GM23338 (cell line): ENCODE measurements at regions not wholly inside any gene's neighbourhood (a gene's known extent, or its start where the extent isn't known, plus 50 kb on each side); places are given as distances from the start of the nearest gene placed in this dataset.

Experiments used
- ATAC-seq: fragments of 200-7000 bp; cut with Tn5 transposase; 3 replicates; pipeline ENCODE4 v1.9.1; 2020
- DNase-seq: peaks from one replicate; pipeline ENCODE4 v3.0.0-alpha.2; 2015; ENCODE audit warnings: low spot score
- H2AFZ ChIP-seq: fragments of 200-600 bp; sonication (generic); 2 replicates; pipeline ENCODE4 v1.8.0; 2016; ENCODE audit warnings: antibody characterized with exemption, mild to moderate bottlenecking, moderate library complexity
- H3F3A ChIP-seq: fragments of 200-600 bp; sonication (generic); replicated peaks from 2 replicates; pipeline ENCODE4 v1.8.0; 2017; ENCODE audit warnings: antibody characterized with exemption, mixed run types, low read depth
- H3K27ac ChIP-seq: fragments of 200-600 bp; sonication (generic); 2 replicates; pipeline ENCODE4 v1.6.1; 2016; ENCODE audit warnings: low read depth
- H3K27me3 ChIP-seq: fragments of 200-600 bp; sonication (generic); 2 replicates; pipeline ENCODE4 v1.8.0; 2016; ENCODE audit warnings: mild to moderate bottlenecking, mixed run types, moderate library complexity; ENCODE audit not compliant: insufficient read depth
- H3K36me3 ChIP-seq: fragments of 200-600 bp; sonication (generic); 2 replicates; pipeline ENCODE4 v1.8.0; 2016; ENCODE audit warnings: mild to moderate bottlenecking; ENCODE audit not compliant: insufficient read depth
- H3K4me1 ChIP-seq: fragments of 200-600 bp; sonication (generic); 2 replicates; pipeline ENCODE4 v1.8.0; 2016; ENCODE audit warnings: mild to moderate bottlenecking, moderate library complexity; ENCODE audit not compliant: insufficient read depth
- H3K4me2 ChIP-seq: fragments of 200-600 bp; sonication (generic); 2 replicates; pipeline ENCODE4 v1.7.1; 2017; ENCODE audit warnings: mixed run types
- H3K4me3 ChIP-seq: fragments of 200-600 bp; sonication (generic); 2 replicates; pipeline ENCODE4 v1.6.1; 2016; ENCODE audit warnings: mixed run types
- H3K79me2 ChIP-seq: fragments of 200-600 bp; sonication (generic); replicated peaks from 2 replicates; pipeline ENCODE4 v1.8.0; 2017; ENCODE audit warnings: mild to moderate bottlenecking; ENCODE audit not compliant: insufficient read depth
- H3K9me2 ChIP-seq: fragments of 200-600 bp; sonication (generic); 2 replicates; pipeline ENCODE4 v1.8.0; 2017; ENCODE audit not compliant: insufficient read depth
- H4K20me1 ChIP-seq: fragments of 200-600 bp; sonication (generic); replicated peaks from 2 replicates; pipeline ENCODE4 v1.8.0; 2017; ENCODE audit warnings: mild to moderate bottlenecking; ENCODE audit not compliant: insufficient read depth
- H3K27ac Mint-ChIP-seq: 2 replicates; pipeline ENCODE4 v1.8.0; 2020; ENCODE audit warnings: inconsistent platforms, mild to moderate bottlenecking, moderate library complexity, mixed read lengths
- H3K27me3 Mint-ChIP-seq: 3 replicates; pipeline ENCODE4 v1.8.0; 2022; ENCODE audit warnings: low read depth, mild to moderate bottlenecking, moderate library complexity, mixed read lengths, inconsistent platforms; ENCODE audit not compliant: insufficient read depth, poor library complexity
- H3K36me3 Mint-ChIP-seq: 3 replicates; pipeline ENCODE4 v1.8.0; 2021; ENCODE audit warnings: low read depth, mild to moderate bottlenecking, inconsistent platforms, moderate library complexity, mixed read lengths
- H3K4me1 Mint-ChIP-seq: 3 replicates; pipeline ENCODE4 v1.8.0; 2020; ENCODE audit warnings: mild to moderate bottlenecking, inconsistent platforms, mixed read lengths
- H3K4me3 Mint-ChIP-seq: 3 replicates; pipeline ENCODE4 v1.8.0; 2021; ENCODE audit warnings: moderate library complexity, mild to moderate bottlenecking, inconsistent platforms, mixed read lengths
- H3K9me3 Mint-ChIP-seq: 3 replicates; pipeline ENCODE4 v1.8.0; 2020; ENCODE audit warnings: moderate library complexity, mild to moderate bottlenecking, inconsistent platforms, mixed read lengths
- CREB1 ChIP-seq: fragments of 250-450 bp; sonication (Bioruptor Pico); IDR thresholded peaks from 2 replicates; pipeline ENCODE4 v1.5.0; 2020; ENCODE audit warnings: low read depth, mild to moderate bottlenecking, moderate library complexity
- EZH2 ChIP-seq: fragments of 200-600 bp; sonication (generic); IDR thresholded peaks from one replicate; pipeline ENCODE4 v1.8.0; 2017; ENCODE audit warnings: antibody characterized with exemption, mild to moderate bottlenecking, low read depth; ENCODE audit not compliant: unreplicated experiment
- EZH2phosphoT487 ChIP-seq: fragments of 200-600 bp; sonication (generic); IDR thresholded peaks from one replicate; pipeline ENCODE4 v1.8.1; 2018; ENCODE audit warnings: antibody characterized with exemption; ENCODE audit not compliant: unreplicated experiment
- JUNB ChIP-seq: IDR thresholded peaks from one replicate; pipeline ENCODE4 v1.6.1; 2016; ENCODE audit warnings: antibody characterized with exemption; ENCODE audit not compliant: unreplicated experiment
- NANOG ChIP-seq: IDR thresholded peaks from 2 replicates; pipeline ENCODE4 v1.6.1; 2016; ENCODE audit warnings: antibody characterized with exemption, borderline replicate concordance
- ZNF114 ChIP-seq: fragments of 250-450 bp; sonication (Bioruptor Pico); IDR thresholded peaks from 2 replicates; pipeline ENCODE4 v1.5.0; 2020; ENCODE audit warnings: mild to moderate bottlenecking, moderate library complexity
- ZNF331 ChIP-seq: fragments of 250-450 bp; sonication (Bioruptor Pico); IDR thresholded peaks from 2 replicates; pipeline ENCODE4 v1.5.0; 2020; ENCODE audit warnings: low read depth, mild to moderate bottlenecking, moderate library complexity
- TF ChIP-seq, protein P1 (sequence below): IDR thresholded peaks from 2 replicates; pipeline ENCODE4 v1.6.1; 2016; ENCODE audit warnings: antibody characterized with exemption
- TF ChIP-seq, protein P2 (sequence below): fragments of 250-450 bp; sonication (Bioruptor Pico); IDR thresholded peaks from 2 replicates; pipeline ENCODE4 v1.5.0; 2020; ENCODE audit warnings: mild to moderate bottlenecking, moderate library complexity
- TF ChIP-seq, protein P3 (sequence below): IDR thresholded peaks from one replicate; pipeline ENCODE4 v1.6.1; 2018; ENCODE audit warnings: antibody characterized with exemption; ENCODE audit not compliant: unreplicated experiment

GRCh38 chr5:123885081-123885480, 373.1 kb downstream of the CSNK1G3 start:
- no peak overlapping the region for H2AFZ ChIP-seq
- H3K4me1 Mint-ChIP-seq = peaks cover 12% of the 10 kb centered on the region; the same call in 2 of the 3 replicates
- DNase-seq (no peak), ATAC-seq (no peak)
- H3K27ac ChIP-seq = no peak overlapping the region
- H3K4me3 ChIP-seq = no peak overlapping the region
- H3K27me3 Mint-ChIP-seq = peaks cover 2% of the 10 kb centered on the region
- no peak overlapping the region for H3K4me3 Mint-ChIP-seq
- H3K27ac Mint-ChIP-seq = no peak overlapping the region
- H3K9me3 Mint-ChIP-seq = peaks cover 4% of the 10 kb centered on the region; the same call in 1 of the 3 replicates
- H3K79me2 ChIP-seq = no peaks in the 10 kb centered on the region
- no peaks in the 10 kb centered on the region for H3K36me3 ChIP-seq
- TF ChIP-seq ZNF331 (CRISPR knock-in tag) (no peak), CREB1 (CRISPR knock-in tag) (no peak), JUNB (no peak)
- H3K36me3 Mint-ChIP-seq = peaks cover 4% of the 10 kb centered on the region; the same call in 1 of the 3 replicates
- no peaks in the 10 kb centered on the region for H4K20me1 ChIP-seq
- no peaks in the 10 kb centered on the region for H3K27me3 ChIP-seq
- peaks cover 16% of the 10 kb centered on the region; the same call in 1 of the 2 replicates for H3K4me1 ChIP-seq
- no peak overlapping the region for H3K4me2 ChIP-seq
- H3K9me2 ChIP-seq = no peaks in the 10 kb centered on the region
- no peaks in the 10 kb centered on the region for H3F3A ChIP-seq

DNA sequence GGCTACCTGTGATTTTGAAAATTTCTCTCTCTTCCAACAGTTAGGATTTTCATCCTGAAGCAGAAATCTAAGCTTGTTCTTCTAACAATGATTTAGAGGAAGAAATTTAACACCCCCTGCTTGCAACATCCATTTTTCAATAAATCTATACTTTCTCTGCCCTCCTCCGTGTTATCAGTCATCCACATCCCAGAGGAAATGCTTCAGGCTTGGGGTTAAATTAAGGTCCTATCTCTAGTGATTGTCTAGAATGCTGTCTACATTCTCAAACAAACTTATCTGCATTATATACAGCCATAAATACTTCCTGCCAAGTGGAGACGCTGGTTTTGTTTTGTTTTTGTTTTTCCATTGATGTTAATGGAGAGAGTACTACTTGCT, 371.0 kb downstream of the CSNK1G3 start:
- no peaks in the 10 kb centered on the region for H4K20me1 ChIP-seq
- no peaks in the 10 kb centered on the region for H3K79me2 ChIP-seq
- Mint-ChIP-seq H3K27me3 (peaks cover 2% of the 10 kb centered on the region), H3K4me3 (no peak overlapping the region), H3K27ac (peak overlapping the region; percentile 34; the same call in 1 of the 2 replicates), H3K4me1 (peaks cover 20% of the 10 kb centered on the region; the same call in 2 of the 3 replicates), H3K9me3 (peaks cover 4% of the 10 kb centered on the region; the same call in 1 of the 3 replicates), H3K36me3 (peaks cover 4% of the 10 kb centered on the region; the same call in 1 of the 3 replicates)
- H3K36me3 ChIP-seq = no peaks in the 10 kb centered on the region
- H3K4me3 ChIP-seq = no peak overlapping the region
- no peaks in the 10 kb centered on the region for H3K27me3 ChIP-seq
- H3K4me1 ChIP-seq = peaks cover 26% of the 10 kb centered on the region
- ATAC-seq (no peak), DNase-seq (no peak)
- H3K27ac ChIP-seq = no peak overlapping the region
- H3K9me2 ChIP-seq = no peaks in the 10 kb centered on the region
- H2AFZ ChIP-seq = peak overlapping the region; percentile 67; the same call in 1 of the 2 replicates
- H3F3A ChIP-seq = no peaks in the 10 kb centered on the region
- no peak overlapping the region for H3K4me2 ChIP-seq
- TF ChIP-seq NANOG (no peak), ZNF114 (CRISPR knock-in tag) (no peak), JUNB (no peak), CREB1 (CRISPR knock-in tag) (no peak), EZH2 (no peak), EZH2phosphoT487 (no peak)
- TF ChIP-seq, protein P1, sequence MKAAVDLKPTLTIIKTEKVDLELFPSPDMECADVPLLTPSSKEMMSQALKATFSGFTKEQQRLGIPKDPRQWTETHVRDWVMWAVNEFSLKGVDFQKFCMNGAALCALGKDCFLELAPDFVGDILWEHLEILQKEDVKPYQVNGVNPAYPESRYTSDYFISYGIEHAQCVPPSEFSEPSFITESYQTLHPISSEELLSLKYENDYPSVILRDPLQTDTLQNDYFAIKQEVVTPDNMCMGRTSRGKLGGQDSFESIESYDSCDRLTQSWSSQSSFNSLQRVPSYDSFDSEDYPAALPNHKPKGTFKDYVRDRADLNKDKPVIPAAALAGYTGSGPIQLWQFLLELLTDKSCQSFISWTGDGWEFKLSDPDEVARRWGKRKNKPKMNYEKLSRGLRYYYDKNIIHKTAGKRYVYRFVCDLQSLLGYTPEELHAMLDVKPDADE = no peak
- TF ChIP-seq, protein P2, sequence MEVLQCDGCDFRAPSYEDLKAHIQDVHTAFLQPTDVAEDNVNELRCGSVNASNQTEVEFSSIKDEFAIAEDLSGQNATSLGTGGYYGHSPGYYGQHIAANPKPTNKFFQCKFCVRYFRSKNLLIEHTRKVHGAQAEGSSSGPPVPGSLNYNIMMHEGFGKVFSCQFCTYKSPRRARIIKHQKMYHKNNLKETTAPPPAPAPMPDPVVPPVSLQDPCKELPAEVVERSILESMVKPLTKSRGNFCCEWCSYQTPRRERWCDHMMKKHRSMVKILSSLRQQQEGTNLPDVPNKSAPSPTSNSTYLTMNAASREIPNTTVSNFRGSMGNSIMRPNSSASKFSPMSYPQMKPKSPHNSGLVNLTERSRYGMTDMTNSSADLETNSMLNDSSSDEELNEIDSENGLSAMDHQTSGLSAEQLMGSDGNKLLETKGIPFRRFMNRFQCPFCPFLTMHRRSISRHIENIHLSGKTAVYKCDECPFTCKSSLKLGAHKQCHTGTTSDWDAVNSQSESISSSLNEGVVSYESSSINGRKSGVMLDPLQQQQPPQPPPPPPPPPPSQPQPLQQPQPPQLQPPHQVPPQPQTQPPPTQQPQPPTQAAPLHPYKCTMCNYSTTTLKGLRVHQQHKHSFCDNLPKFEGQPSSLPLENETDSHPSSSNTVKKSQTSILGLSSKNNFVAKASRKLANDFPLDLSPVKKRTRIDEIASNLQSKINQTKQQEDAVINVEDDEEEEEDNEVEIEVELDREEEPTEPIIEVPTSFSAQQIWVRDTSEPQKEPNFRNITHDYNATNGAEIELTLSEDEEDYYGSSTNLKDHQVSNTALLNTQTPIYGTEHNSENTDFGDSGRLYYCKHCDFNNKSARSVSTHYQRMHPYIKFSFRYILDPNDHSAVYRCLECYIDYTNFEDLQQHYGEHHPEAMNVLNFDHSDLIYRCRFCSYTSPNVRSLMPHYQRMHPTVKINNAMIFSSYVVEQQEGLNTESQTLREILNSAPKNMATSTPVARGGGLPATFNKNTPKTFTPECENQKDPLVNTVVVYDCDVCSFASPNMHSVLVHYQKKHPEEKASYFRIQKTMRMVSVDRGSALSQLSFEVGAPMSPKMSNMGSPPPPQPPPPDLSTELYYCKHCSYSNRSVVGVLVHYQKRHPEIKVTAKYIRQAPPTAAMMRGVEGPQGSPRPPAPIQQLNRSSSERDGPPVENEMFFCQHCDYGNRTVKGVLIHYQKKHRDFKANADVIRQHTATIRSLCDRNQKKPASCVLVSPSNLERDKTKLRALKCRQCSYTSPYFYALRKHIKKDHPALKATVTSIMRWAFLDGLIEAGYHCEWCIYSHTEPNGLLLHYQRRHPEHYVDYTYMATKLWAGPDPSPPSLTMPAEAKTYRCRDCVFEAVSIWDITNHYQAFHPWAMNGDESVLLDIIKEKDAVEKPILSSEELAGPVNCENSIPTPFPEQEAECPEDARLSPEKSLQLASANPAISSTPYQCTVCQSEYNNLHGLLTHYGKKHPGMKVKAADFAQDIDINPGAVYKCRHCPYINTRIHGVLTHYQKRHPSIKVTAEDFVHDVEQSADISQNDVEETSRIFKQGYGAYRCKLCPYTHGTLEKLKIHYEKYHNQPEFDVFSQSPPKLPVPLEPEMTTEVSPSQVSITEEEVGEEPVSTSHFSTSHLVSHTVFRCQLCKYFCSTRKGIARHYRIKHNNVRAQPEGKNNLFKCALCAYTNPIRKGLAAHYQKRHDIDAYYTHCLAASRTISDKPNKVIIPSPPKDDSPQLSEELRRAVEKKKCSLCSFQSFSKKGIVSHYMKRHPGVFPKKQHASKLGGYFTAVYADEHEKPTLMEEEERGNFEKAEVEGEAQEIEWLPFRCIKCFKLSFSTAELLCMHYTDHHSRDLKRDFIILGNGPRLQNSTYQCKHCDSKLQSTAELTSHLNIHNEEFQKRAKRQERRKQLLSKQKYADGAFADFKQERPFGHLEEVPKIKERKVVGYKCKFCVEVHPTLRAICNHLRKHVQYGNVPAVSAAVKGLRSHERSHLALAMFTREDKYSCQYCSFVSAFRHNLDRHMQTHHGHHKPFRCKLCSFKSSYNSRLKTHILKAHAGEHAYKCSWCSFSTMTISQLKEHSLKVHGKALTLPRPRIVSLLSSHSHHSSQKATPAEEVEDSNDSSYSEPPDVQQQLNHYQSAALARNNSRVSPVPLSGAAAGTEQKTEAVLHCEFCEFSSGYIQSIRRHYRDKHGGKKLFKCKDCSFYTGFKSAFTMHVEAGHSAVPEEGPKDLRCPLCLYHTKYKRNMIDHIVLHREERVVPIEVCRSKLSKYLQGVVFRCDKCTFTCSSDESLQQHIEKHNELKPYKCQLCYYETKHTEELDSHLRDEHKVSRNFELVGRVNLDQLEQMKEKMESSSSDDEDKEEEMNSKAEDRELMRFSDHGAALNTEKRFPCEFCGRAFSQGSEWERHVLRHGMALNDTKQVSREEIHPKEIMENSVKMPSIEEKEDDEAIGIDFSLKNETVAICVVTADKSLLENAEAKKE (CRISPR knock-in tag) = no peak
- TF ChIP-seq, protein P3, sequence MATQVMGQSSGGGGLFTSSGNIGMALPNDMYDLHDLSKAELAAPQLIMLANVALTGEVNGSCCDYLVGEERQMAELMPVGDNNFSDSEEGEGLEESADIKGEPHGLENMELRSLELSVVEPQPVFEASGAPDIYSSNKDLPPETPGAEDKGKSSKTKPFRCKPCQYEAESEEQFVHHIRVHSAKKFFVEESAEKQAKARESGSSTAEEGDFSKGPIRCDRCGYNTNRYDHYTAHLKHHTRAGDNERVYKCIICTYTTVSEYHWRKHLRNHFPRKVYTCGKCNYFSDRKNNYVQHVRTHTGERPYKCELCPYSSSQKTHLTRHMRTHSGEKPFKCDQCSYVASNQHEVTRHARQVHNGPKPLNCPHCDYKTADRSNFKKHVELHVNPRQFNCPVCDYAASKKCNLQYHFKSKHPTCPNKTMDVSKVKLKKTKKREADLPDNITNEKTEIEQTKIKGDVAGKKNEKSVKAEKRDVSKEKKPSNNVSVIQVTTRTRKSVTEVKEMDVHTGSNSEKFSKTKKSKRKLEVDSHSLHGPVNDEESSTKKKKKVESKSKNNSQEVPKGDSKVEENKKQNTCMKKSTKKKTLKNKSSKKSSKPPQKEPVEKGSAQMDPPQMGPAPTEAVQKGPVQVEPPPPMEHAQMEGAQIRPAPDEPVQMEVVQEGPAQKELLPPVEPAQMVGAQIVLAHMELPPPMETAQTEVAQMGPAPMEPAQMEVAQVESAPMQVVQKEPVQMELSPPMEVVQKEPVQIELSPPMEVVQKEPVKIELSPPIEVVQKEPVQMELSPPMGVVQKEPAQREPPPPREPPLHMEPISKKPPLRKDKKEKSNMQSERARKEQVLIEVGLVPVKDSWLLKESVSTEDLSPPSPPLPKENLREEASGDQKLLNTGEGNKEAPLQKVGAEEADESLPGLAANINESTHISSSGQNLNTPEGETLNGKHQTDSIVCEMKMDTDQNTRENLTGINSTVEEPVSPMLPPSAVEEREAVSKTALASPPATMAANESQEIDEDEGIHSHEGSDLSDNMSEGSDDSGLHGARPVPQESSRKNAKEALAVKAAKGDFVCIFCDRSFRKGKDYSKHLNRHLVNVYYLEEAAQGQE = no peak
